GM12878 (cell line): ENCODE measurements at regions not wholly inside any gene's neighbourhood (a gene's known extent, or its start where the extent isn't known, plus 50 kb on each side); places are given as distances from the start of the nearest gene placed in this dataset.

Experiments used
- ATAC-seq: fragments of 200-7000 bp; cut with Tn5 transposase; 3 replicates; pipeline ENCODE4 v1.9.1; 2020; ENCODE audit warnings: mild to moderate bottlenecking, moderate library complexity
- BruUV-seq: library from RNA; stranded (reverse); fragments of 400-500 nt; replicated peaks from 2 replicates; lab custom pipeline; 2021; lab: Mats Ljungman, UMichigan
- CTCF ChIA-PET: fragments of 300-600 bp; sonication (Branson Sonifier 250); formaldehyde crosslinking; extraction: SDS; loops from one replicate; lab custom pipeline; 2021; ENCODE audit warnings: inconsistent platforms; lab: Yijun Ruan, JAX
- POLR2A ChIA-PET: fragments of 350-600 bp; formaldehyde crosslinking; extraction: SDS; loops from one replicate; lab custom pipeline; 2021; ENCODE audit warnings: inconsistent platforms; lab: Charles Lee
- RAD21 ChIA-PET: fragments of 300-600 bp; sonication (Branson Sonifier 250); formaldehyde crosslinking; loops from one replicate; lab custom pipeline; 2023; ENCODE audit warnings: antibody characterized with exemption; ENCODE audit not compliant: unreplicated experiment; lab: Charles Lee
- SMC1A ChIA-PET: fragments of 300-600 bp; sonication (Branson Sonifier 250); formaldehyde crosslinking; loops from one replicate; lab custom pipeline; 2023; ENCODE audit not compliant: unreplicated experiment, uncharacterized antibody; lab: Charles Lee
- DNase-seq: peaks from one replicate; pipeline ENCODE4 v3.0.0-alpha.2; 2011; ENCODE audit warnings: low read depth, low spot score
- FAIRE-seq: peaks from 3 replicates; lab custom pipeline; 2011; peaks lifted over from hg19 to GRCh38; lab: Jason Lieb, UNC
- H2AFZ ChIP-seq: 2 replicates; pipeline ENCODE4 v1.6.0; 2011; ENCODE audit warnings: low read depth, low read length, control low read depth; ENCODE audit not compliant: control insufficient read depth
- H3K27ac ChIP-seq: 2 replicates; pipeline ENCODE4 v1.5.1; 2011; ENCODE audit warnings: control low read depth; ENCODE audit not compliant: control insufficient read depth, insufficient read depth
- H3K27me3 ChIP-seq, 2 experiments: replicated peaks in 1 of 2; 2 replicates each; pipeline versions ENCODE4 v1.6.0 to v1.6.1; 2011; ENCODE audit warnings: low read length in 1 of 2; ENCODE audit not compliant: control insufficient read depth in 2 of 2, insufficient read depth in 2 of 2
- H3K36me3 ChIP-seq, 2 experiments: 2 replicates each; pipeline ENCODE4 v1.5.1; 2011; ENCODE audit warnings: low read length in 1 of 2; ENCODE audit not compliant: control insufficient read depth in 2 of 2, insufficient read depth in 2 of 2
- H3K4me1 ChIP-seq: 2 replicates; pipeline ENCODE4 v1.6.1; 2011; ENCODE audit warnings: mild to moderate bottlenecking, low read length, moderate library complexity, mixed read lengths; ENCODE audit not compliant: control insufficient read depth, insufficient read depth
- H3K4me2 ChIP-seq: 2 replicates; pipeline ENCODE4 v1.6.0; 2011; ENCODE audit warnings: control low read depth; ENCODE audit not compliant: control insufficient read depth, insufficient read depth
- H3K4me3 ChIP-seq: fragments of 200-600 bp; sonication (generic); 2 replicates; pipeline ENCODE4 v1.5.1; 2016
- H3K79me2 ChIP-seq: 2 replicates; pipeline ENCODE4 v1.6.0; 2011; ENCODE audit warnings: low read length; ENCODE audit not compliant: control insufficient read depth, insufficient read depth
- H3K9ac ChIP-seq: 2 replicates; pipeline ENCODE4 v1.8.0; 2011; ENCODE audit warnings: low read length, control low read depth, mixed read lengths; ENCODE audit not compliant: control insufficient read depth, insufficient read depth
- H3K9me3 ChIP-seq: replicated peaks from 3 replicates; pipeline ENCODE4 v1.5.1; 2011; ENCODE audit warnings: mild to moderate bottlenecking, low read length; ENCODE audit not compliant: control insufficient read depth, insufficient read depth
- H4K20me1 ChIP-seq: 2 replicates; pipeline ENCODE4 v1.6.0; 2011; ENCODE audit not compliant: control insufficient read depth, insufficient read depth
- CEBPZ ChIP-seq: fragments of 150-350 bp; IDR thresholded peaks from 2 replicates; pipeline ENCODE4 v1.6.1; 2016; ENCODE audit warnings: low read depth, low read length
- CHD4 ChIP-seq: fragments of 200-600 bp; sonication (generic); IDR thresholded peaks from 2 replicates; pipeline ENCODE4 v1.6.1; 2016; ENCODE audit warnings: mild to moderate bottlenecking
- CREB1 ChIP-seq: IDR thresholded peaks from 2 replicates; pipeline ENCODE4 v1.6.1; 2012; ENCODE audit warnings: low read depth, mild to moderate bottlenecking, inconsistent platforms
- EGR1 ChIP-seq, 2 experiments: IDR thresholded peaks; 1 replicate in 1 of 2; 2 replicates in 1 of 2; pipeline ENCODE4 v1.6.1; 2011 to 2012; ENCODE audit warnings: low read depth in 2 of 2, low read length in 2 of 2, borderline replicate concordance in 1 of 2, mild to moderate bottlenecking in 1 of 2, moderate library complexity in 1 of 2
- EZH2 ChIP-seq: IDR thresholded peaks from 2 replicates; pipeline ENCODE4 v1.6.1; 2012; ENCODE audit warnings: low read depth, mild to moderate bottlenecking, control low read depth, inconsistent platforms, low read length, borderline replicate concordance; ENCODE audit not compliant: control insufficient read depth
- GATAD2B ChIP-seq: fragments of 450-650 bp; conservative IDR thresholded peaks from 2 replicates; pipeline ENCODE4 v1.6.1; 2017; ENCODE audit warnings: low read depth, mild to moderate bottlenecking, moderate library complexity
- HDAC2 ChIP-seq: fragments of 200-600 bp; sonication (generic); IDR thresholded peaks from 2 replicates; pipeline ENCODE4 v1.6.1; 2017
- IRF4 ChIP-seq: IDR thresholded peaks from 2 replicates; pipeline ENCODE4 v1.6.1; 2011; ENCODE audit warnings: low read depth, low read length
- RBBP5 ChIP-seq: fragments of 200-600 bp; sonication (generic); conservative IDR thresholded peaks from 2 replicates; pipeline ENCODE4 v1.6.1; 2016
- SIX5 ChIP-seq: IDR thresholded peaks from 2 replicates; pipeline ENCODE4 v1.6.1; 2011; ENCODE audit warnings: mild to moderate bottlenecking, low read depth, low read length, moderate library complexity; ENCODE audit not compliant: severe bottlenecking
- SKIL ChIP-seq: fragments of 450-650 bp; IDR thresholded peaks from 2 replicates; pipeline ENCODE4 v1.6.1; 2017; ENCODE audit warnings: mild to moderate bottlenecking, low read depth, inconsistent platforms; ENCODE audit not compliant: poor library complexity, severe bottlenecking
- SREBF2 ChIP-seq: IDR thresholded peaks from 2 replicates; pipeline ENCODE4 v1.6.1; 2012; ENCODE audit warnings: mild to moderate bottlenecking, low read length
- TBL1XR1 ChIP-seq: IDR thresholded peaks from 2 replicates; pipeline ENCODE4 v1.6.1; 2012; ENCODE audit warnings: low read depth, low read length, improper control_type of control experiment
- ZBTB4 ChIP-seq: fragments of 450-650 bp; formaldehyde crosslinking; IDR thresholded peaks from 2 replicates; pipeline ENCODE4 v1.4.0; 2022; ENCODE audit warnings: mild to moderate bottlenecking, moderate library complexity
- ZNF384 ChIP-seq: IDR thresholded peaks from 2 replicates; pipeline ENCODE4 v1.6.1; 2012; ENCODE audit warnings: low read depth, mild to moderate bottlenecking, low read length, improper control_type of control experiment, borderline replicate concordance
- WGBS: methylation state at CpG from one replicate; pipeline ENCODE4 v1.1.6; 2016; ENCODE audit warnings: low lambda C conversion rate; ENCODE audit not compliant: insufficient replicate concordance, insufficient coverage; ENCODE audit errors: missing lambda C conversion rate; 5-methylcytosine and 5-hydroxymethylcytosine counted together
- in situ Hi-C: fragments of 300-500 bp; cut with MboI; formaldehyde crosslinking; loops from 9 replicates; pipeline ENCODE4 v1.14.3; 2018; ENCODE audit warnings: mixed read lengths
- intact Hi-C: fragments of 100-400 bp; cut with micrococcal nuclease; formaldehyde crosslinking; loops from one replicate; pipeline ENCODE4 v1.14.2; 2022; ENCODE audit not compliant: unreplicated experiment

- H3K4me3 ChIP-seq, result no peak overlapping the region
- ATAC-seq (no peak), DNase-seq (no peak), FAIRE-seq (no peak)
- ChIA-PET CTCF (no interaction called here), POLR2A (no interaction called here), RAD21 (no interaction called here), SMC1A (no interaction called here)
- no peaks in the 10 kb centered on the region for H3K27me3 ChIP-seq
- no TSS peak for BruUV-seq
- in situ Hi-C loops, result no loop called here
- no peaks in the 10 kb centered on the region for H3K36me3 ChIP-seq
- H3K79me2 ChIP-seq, result no peaks in the 10 kb centered on the region
- no peaks in the 10 kb centered on the region for H4K20me1 ChIP-seq
- H3K4me1 ChIP-seq, result no peaks in the 10 kb centered on the region
- WGBS, result 33% methylated on average over 3 of the region's 3 CpGs
- H3K9me3 ChIP-seq, result no peaks in the 10 kb centered on the region; the same call in 2 of the 3 replicates
- no peak overlapping the region for H3K9ac ChIP-seq
- no peak overlapping the region for H3K27ac ChIP-seq
- TF ChIP-seq CEBPZ, result no peak
- TF ChIP-seq IRF4, result no peak
- no peak for TF ChIP-seq CREB1
- TF ChIP-seq ZBTB4, result no peak
- no peak for TF ChIP-seq HDAC2
- no peak for TF ChIP-seq CHD4
- no peak for TF ChIP-seq EGR1 (IDR thresholded peaks at IDR 0.05; ENCODE audit: borderline replicate concordance in 1 of 2, low read depth in 2 of 2, low read length in 2 of 2)
- TF ChIP-seq SKIL, result no peak
- no peak for TF ChIP-seq ZNF384
- no peak for TF ChIP-seq SIX5
- TF ChIP-seq RBBP5, result no peak
- TF ChIP-seq GATAD2B, result no peak
- TF ChIP-seq EZH2, result no peak
- TF ChIP-seq TBL1XR1, result no peak
- no peak for TF ChIP-seq SREBF2
- intact Hi-C loops, result no loop called here
- no peak overlapping the region for H2AFZ ChIP-seq
- no peak overlapping the region for H3K4me2 ChIP-seq
Observed at GRCh38 chr20:24365670-24366069, 103.8 kb upstream of the SYNDIG1 start.
